HG02970 (cell line): ENCODE measurements at regions not wholly inside any gene's neighbourhood (a gene's known extent, or its start where the extent isn't known, plus 50 kb on each side); places are given as distances from the start of the nearest gene placed in this dataset.
"Not testable (repeated sequence)": the region's sequence is repeated elsewhere in the genome, so short reads cannot be mapped to it uniquely, and the experiment has no call there.

Source experiments
- ATAC-seq: cut with Tn5 transposase; IDR thresholded peaks from one replicate; pipeline ENCODE4 v1.9.1; 2021; ENCODE audit warnings: mild to moderate bottlenecking, moderate library complexity, moderate number of reproducible peaks; ENCODE audit not compliant: unreplicated experiment, low FRiP score

DNA sequence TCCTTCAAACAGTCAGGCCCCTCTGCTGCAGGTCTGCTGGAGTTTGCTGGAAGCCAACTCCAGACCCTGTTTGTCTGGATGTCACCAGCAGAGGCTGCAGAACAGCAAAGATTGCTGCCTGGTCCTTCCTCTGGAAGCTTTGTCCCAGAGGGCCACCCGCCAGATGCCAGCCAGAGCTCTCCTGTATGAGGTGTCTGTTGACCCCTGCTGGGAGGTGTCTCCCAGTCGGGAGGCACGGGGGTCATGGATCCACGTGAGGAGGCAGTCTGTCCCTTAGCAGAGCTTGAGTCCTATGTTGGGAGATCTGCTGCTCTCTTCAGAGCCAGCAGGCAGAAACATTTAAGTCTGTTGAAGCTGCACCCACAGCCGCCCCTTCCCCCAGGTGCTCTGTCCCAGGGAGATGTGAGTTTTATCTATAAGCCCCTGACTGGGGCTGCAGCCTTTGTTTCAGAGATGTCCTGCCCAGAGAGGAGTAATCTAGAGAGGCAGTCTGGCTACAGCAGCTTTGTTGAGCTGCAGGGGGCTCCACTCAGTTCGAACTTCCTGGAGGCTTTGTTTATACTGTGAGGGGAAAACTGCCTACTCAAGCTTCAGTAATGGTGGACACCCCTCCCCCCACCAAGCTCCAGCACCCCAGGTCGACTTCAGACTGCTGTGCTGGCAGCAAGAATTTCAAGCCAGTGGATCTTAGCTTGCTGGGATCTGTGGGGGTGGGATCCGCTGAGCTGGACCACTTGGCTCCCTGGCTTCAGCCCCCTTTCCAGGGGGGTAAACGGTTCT, 72.1 kb downstream of the OGFRL1 start:
- ATAC-seq = not testable (repeated sequence)

GRCh38 chr6:71364889-71365542, 76.4 kb downstream of the OGFRL1 start:
- ATAC-seq = no peak

GRCh38 chr6:71367756-71368155, 79.1 kb downstream of the OGFRL1 start:
- no peak for ATAC-seq

- ATAC-seq = no peak
Observed at GRCh38 chr6:71368284-71368683, 79.7 kb downstream of the OGFRL1 start.

DNA sequence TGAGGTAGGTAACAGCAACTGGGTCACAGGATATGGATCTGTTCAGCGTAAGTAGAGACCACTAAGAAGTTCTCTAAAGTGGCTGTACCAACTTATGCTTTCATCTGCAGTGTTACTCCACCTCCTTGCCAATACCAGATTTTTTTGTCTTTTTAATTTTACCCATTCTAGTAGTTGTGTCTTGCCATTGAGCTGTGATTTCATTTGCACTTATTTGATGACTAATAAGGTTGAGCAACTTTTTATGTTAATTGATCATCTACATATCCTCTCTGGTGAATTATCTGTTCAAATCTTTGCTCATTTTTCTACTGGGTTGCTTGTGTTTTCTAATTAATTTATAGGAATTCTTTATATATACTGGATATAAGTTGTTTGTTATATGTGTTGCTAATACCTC, 82.9 kb downstream of the OGFRL1 start:
- ATAC-seq = no peak

GRCh38 chr6:71373943-71374342, 85.3 kb downstream of the OGFRL1 start:
- ATAC-seq = no peak

DNA sequence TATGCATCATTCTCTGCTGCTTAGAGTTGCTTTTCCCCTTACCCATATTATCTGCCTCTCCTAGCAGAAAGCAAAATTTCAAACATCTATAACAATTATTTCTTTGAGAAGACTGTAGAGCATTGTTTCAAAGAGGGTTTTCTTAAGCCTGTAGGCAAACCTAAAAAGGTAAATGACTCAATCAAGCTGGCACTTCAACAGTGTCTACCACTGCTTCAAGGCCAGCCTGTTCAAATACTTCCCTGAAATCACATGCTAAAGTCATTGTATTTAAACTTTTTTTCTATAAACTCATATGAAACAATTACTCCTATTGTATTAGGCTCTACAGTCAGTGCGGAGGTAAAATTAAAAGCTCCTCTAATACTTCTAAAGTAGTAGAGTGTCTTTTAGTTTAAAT, 87.1 kb downstream of the OGFRL1 start:
- no peak for ATAC-seq

DNA sequence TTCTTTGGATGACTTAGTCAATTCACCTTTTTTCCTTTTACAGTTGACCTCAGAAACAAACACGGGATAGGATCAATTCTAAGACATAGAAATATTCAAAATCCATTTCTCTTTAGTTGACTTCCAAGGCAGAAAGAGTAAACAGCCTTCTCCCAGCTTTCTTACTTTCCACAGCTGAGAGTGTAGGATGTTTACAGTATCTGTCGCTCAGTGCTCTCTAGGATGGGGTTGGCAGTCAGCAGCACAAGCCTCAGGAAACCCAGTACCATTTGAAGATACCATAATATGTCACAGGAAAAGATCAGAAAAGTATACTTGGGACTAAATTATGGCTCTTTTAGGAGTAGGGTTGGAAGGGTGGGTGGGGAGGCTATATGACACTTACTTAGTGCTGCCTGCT, 88.2 kb downstream of the OGFRL1 start:
- no peak for ATAC-seq

DNA sequence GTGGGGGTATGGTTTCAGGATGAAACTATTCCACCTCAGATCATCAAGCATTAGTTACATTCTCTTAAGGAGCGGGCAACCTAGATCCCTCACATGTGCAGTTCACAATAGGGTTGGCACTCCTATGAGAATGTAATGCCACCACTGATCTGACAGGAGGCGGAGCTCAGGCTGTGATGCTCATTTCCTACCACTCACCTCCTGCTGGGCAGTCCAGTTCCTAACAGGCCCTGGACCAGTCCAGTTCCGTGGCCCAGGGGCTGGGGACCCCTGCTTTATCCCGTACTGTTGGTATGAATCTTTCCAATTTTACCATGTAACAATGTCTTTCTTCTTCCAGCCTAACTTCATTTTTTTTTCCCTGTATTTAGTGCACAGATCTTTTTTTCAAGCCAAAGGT, 94.9 kb downstream of the OGFRL1 start:
- no peak for ATAC-seq

GRCh38 chr6:71383901-71384489, 95.4 kb downstream of the OGFRL1 start:
- ATAC-seq = no peak

GRCh38 chr6:71385111-71385822, 96.7 kb downstream of the OGFRL1 start:
- ATAC-seq = no peak

GRCh38 chr6:71386215-71386614, 97.6 kb downstream of the OGFRL1 start:
- ATAC-seq = no peak

- no peak for ATAC-seq
Observed at GRCh38 chr6:71387179-71387578, 98.6 kb downstream of the OGFRL1 start.

DNA sequence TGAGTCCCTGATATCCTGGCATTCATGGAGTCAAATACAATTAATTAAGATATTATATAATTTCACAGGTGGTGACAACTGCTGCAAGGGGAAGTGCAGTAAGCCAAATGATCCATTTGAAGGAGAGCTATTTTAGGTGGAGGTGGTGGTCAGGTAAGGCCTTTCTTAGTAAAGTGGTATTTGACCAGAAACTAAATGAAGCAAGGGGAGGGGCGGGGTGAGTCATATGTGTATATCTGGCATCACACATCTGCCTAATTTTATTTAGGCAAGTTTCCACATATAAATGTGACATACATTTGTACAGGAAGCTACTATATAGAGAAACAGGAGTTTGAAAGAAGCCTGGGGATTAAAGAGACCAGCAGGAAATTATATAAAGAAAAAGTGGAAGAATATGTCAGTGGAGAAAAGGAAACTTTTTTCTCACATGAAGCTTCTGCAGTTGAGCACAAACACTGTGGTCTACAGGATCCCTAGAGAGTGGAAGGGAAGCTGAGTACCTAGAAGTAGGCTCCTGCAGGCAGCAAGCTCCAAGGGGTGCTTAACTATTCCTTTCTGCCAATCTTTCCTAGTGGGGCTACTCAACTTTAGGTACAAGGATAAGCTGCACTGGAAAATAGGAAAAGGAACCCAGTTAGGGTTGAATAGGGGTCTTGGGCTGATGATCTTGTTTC, 99.6 kb downstream of the OGFRL1 start:
- ATAC-seq = no peak

GRCh38 chr6:71388856-71389527, 100.4 kb downstream of the OGFRL1 start:
- no peak for ATAC-seq

DNA sequence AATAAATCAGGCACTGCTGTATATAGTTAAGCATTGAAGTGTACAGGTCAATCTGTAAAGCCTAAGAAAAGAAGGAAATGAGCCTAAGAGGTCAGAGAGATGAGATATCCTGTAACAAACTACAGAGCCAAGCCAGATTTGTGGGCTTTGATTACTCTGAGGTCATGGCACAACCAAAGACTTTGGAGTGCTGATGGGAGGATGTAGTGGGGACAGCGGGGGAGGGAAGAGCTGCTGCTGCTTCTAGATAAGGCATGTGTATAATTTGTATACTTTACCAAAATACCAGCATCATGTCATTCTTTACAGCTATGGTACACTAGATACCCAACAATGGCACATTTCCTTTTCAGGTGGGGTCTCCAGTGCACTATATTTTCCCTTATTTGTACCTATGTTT, 102.5 kb downstream of the OGFRL1 start:
- ATAC-seq = no peak

- no peak for ATAC-seq
Observed at GRCh38 chr6:71392276-71392675, 103.7 kb downstream of the OGFRL1 start.

GRCh38 chr6:71393471-71393870, 104.9 kb downstream of the OGFRL1 start:
- no peak for ATAC-seq

- ATAC-seq = no peak
Observed at GRCh38 chr6:71393981-71394432, 105.4 kb downstream of the OGFRL1 start.

GRCh38 chr6:71394926-71395325, 106.3 kb downstream of the OGFRL1 start:
- ATAC-seq = no peak
